Glutamatergic neuron (in vitro differentiated cells): ENCODE measurements at regions not wholly inside any gene's neighbourhood (a gene's known extent, or its start where the extent isn't known, plus 50 kb on each side); places are given as distances from the start of the nearest gene placed in this dataset.

Experiments used
- DNase-seq: peaks from one replicate; pipeline ENCODE4 v3.0.0; 2022
- H3K27ac Mint-ChIP-seq: one replicate; pipeline ENCODE4 v1.8.0; 2020; ENCODE audit warnings: mild to moderate bottlenecking, mixed read lengths, inconsistent platforms; ENCODE audit not compliant: unreplicated experiment
- H3K27me3 Mint-ChIP-seq: one replicate; pipeline ENCODE4 v1.8.0; 2020; ENCODE audit warnings: mild to moderate bottlenecking, moderate library complexity, mixed read lengths, inconsistent platforms; ENCODE audit not compliant: unreplicated experiment
- H3K36me3 Mint-ChIP-seq: one replicate; pipeline ENCODE4 v1.8.0; 2020; ENCODE audit warnings: mild to moderate bottlenecking, mixed read lengths, inconsistent platforms; ENCODE audit not compliant: unreplicated experiment
- H3K4me1 Mint-ChIP-seq: one replicate; pipeline ENCODE4 v1.8.0; 2020; ENCODE audit warnings: mild to moderate bottlenecking, low read depth, mixed read lengths, inconsistent platforms; ENCODE audit not compliant: unreplicated experiment
- H3K4me3 Mint-ChIP-seq: one replicate; pipeline ENCODE4 v1.8.0; 2020; ENCODE audit warnings: mild to moderate bottlenecking, mixed read lengths, inconsistent platforms; ENCODE audit not compliant: unreplicated experiment
- H3K9me3 Mint-ChIP-seq: one replicate; pipeline ENCODE4 v1.8.0; 2020; ENCODE audit warnings: mild to moderate bottlenecking, moderate library complexity, mixed read lengths, inconsistent platforms; ENCODE audit not compliant: unreplicated experiment
- CTCF ChIP-seq: fragments of 200-600 bp; sonication (generic); IDR thresholded peaks from one replicate; pipeline ENCODE4 v1.5.0; 2021; ENCODE audit not compliant: partially characterized antibody, unreplicated experiment

GRCh38 chr5:67375606-67376005, 179.0 kb upstream of the CD180 start:
- Mint-ChIP-seq H3K27ac (no peak overlapping the region), H3K27me3 (peaks cover 2% of the 10 kb centered on the region), H3K9me3 (no peaks in the 10 kb centered on the region), H3K36me3 (no peaks in the 10 kb centered on the region), H3K4me1 (peaks cover 26% of the 10 kb centered on the region), H3K4me3 (no peak overlapping the region)
- peak; percentile 15 for TF ChIP-seq CTCF
- no peak for DNase-seq

GRCh38 chr5:67374378-67374777, 177.8 kb upstream of the CD180 start:
- Mint-ChIP-seq H3K4me1 (peaks cover 22% of the 10 kb centered on the region), H3K27me3 (peaks cover 2% of the 10 kb centered on the region), H3K9me3 (no peaks in the 10 kb centered on the region), H3K36me3 (no peaks in the 10 kb centered on the region), H3K4me3 (no peak overlapping the region), H3K27ac (no peak overlapping the region)
- DNase-seq: no peak
- TF ChIP-seq CTCF: no peak

- Mint-ChIP-seq H3K4me3 (no peak overlapping the region), H3K36me3 (no peaks in the 10 kb centered on the region), H3K27ac (no peak overlapping the region), H3K9me3 (no peaks in the 10 kb centered on the region), H3K4me1 (peaks cover 22% of the 10 kb centered on the region), H3K27me3 (peaks cover 2% of the 10 kb centered on the region)
- DNase-seq: no peak
- no peak for TF ChIP-seq CTCF
Observed at GRCh38 chr5:67373518-67373917, 176.9 kb upstream of the CD180 start.

- H3K9me3 Mint-ChIP-seq: no peaks in the 10 kb centered on the region
- DNase-seq: no peak
- no peak overlapping the region for H3K4me3 Mint-ChIP-seq
- H3K27me3 Mint-ChIP-seq: no peaks in the 10 kb centered on the region
- no peak for TF ChIP-seq CTCF
- H3K27ac Mint-ChIP-seq: no peak overlapping the region
- peaks cover 17% of the 10 kb centered on the region for H3K4me1 Mint-ChIP-seq
- H3K36me3 Mint-ChIP-seq: no peaks in the 10 kb centered on the region
Observed at GRCh38 chr5:67372887-67373286, 176.3 kb upstream of the CD180 start.

- Mint-ChIP-seq H3K27me3 (no peaks in the 10 kb centered on the region), H3K36me3 (no peaks in the 10 kb centered on the region), H3K4me1 (peaks cover 11% of the 10 kb centered on the region), H3K27ac (no peak overlapping the region), H3K9me3 (no peaks in the 10 kb centered on the region), H3K4me3 (no peak overlapping the region)
- TF ChIP-seq CTCF: no peak
- DNase-seq: no peak
Observed at GRCh38 chr5:67371924-67372323, 175.3 kb upstream of the CD180 start.
